Central memory CD4-positive, alpha-beta T cell (primary cell): ENCODE measurements at regions not wholly inside any gene's neighbourhood (a gene's known extent, or its start where the extent isn't known, plus 50 kb on each side); places are given as distances from the start of the nearest gene placed in this dataset.

ENCODE experiments used
- DNase-seq: peaks from one replicate; pipeline ENCODE4 v3.0.0; 2022

- no peak for DNase-seq
These were observed 175.9 kb downstream of the RPLP1 start for GRCh38 chr15:69628256-69629093.

- DNase-seq, result no peak
These were observed 177.1 kb downstream of the RPLP1 start for GRCh38 chr15:69629631-69630161.

- no peak for DNase-seq
These were observed 178.4 kb downstream of the RPLP1 start for GRCh38 chr15:69631005-69631404.

- no peak for DNase-seq
These were observed 179.4 kb downstream of the RPLP1 start for GRCh38 chr15:69631978-69632377.

GRCh38 chr15:69634860-69635259, 182.2 kb downstream of the RPLP1 start:
- DNase-seq, result no peak

- no peak for DNase-seq
These were observed 183.7 kb downstream of the RPLP1 start for GRCh38 chr15:69636169-69636915.

- DNase-seq, result no peak
These were observed 185.2 kb downstream of the RPLP1 start for GRCh38 chr15:69637818-69638217.

GRCh38 chr15:69643476-69643875, 190.9 kb downstream of the RPLP1 start:
- no peak for DNase-seq

GRCh38 chr15:69643971-69644370, 191.4 kb downstream of the RPLP1 start:
- DNase-seq, result no peak

GRCh38 chr15:69644876-69645275, 192.3 kb downstream of the RPLP1 start:
- DNase-seq, result no peak

GRCh38 chr15:69647142-69647513, 194.5 kb downstream of the RPLP1 start:
- DNase-seq, result no peak

- no peak for DNase-seq
These were observed 195.6 kb downstream of the RPLP1 start for GRCh38 chr15:69648212-69648611.

GRCh38 chr15:69648775-69649735, 196.4 kb downstream of the RPLP1 start:
- no peak for DNase-seq

GRCh38 chr15:69652293-69652692, 199.7 kb downstream of the RPLP1 start:
- DNase-seq, result no peak

- no peak for DNase-seq
These were observed 200.2 kb downstream of the RPLP1 start for GRCh38 chr15:69652751-69653305.

GRCh38 chr15:69653306-69653705, 200.7 kb downstream of the RPLP1 start:
- no peak for DNase-seq

- DNase-seq, result no peak
These were observed 201.2 kb downstream of the RPLP1 start for GRCh38 chr15:69653846-69654245.

GRCh38 chr15:69656271-69657030, 203.8 kb downstream of the RPLP1 start:
- DNase-seq, result no peak

- no peak for DNase-seq
These were observed 205.0 kb downstream of the RPLP1 start for GRCh38 chr15:69657626-69658025.

- DNase-seq, result no peak
These were observed 205.9 kb downstream of the RPLP1 start for GRCh38 chr15:69658411-69658945.

- no peak for DNase-seq
These were observed 206.9 kb downstream of the RPLP1 start for GRCh38 chr15:69659454-69660050.
